SU-DHL-6 (cell line): ENCODE measurements at regions not wholly inside any gene's neighbourhood (a gene's known extent, or its start where the extent isn't known, plus 50 kb on each side); places are given as distances from the start of the nearest gene placed in this dataset.

ENCODE experiments used
- EZH2phosphoT487 ChIP-seq: fragments of 200-600 bp; sonication (generic), shearing (Covaris generic); conservative IDR thresholded peaks from 2 replicates; pipeline ENCODE4 v1.6.1; 2018; ENCODE audit warnings: mild to moderate bottlenecking, antibody characterized with exemption, low read length, moderate library complexity, mixed read lengths
- TF ChIP-seq, protein P1 (sequence below): fragments of 200-600 bp; sonication (generic); IDR thresholded peaks from one replicate; pipeline ENCODE4 v1.5.1; 2017; ENCODE audit warnings: antibody characterized with exemption, mild to moderate bottlenecking, low read length, moderate library complexity; ENCODE audit not compliant: insufficient read depth, poor library complexity, severe bottlenecking

DNA sequence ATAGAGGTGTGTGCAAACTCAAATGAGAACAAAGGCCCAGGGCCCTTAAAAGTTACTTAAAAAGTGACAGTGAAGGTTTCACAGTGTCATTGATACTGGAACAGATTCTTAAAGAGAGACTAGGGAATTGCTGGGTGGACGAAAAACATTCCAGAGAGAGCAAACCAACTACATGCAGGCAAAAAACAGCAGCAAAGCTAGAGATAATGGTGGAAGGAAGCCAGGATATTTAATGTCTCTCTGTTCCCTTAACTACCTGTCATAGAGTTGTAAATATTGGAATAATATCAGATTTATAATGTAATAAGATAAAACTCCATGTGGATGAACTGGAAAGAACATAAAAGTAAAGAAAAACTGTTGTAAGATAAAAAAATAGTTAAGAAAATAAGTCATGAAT is 508.6 kb downstream of the TAF11L14 start:
- TF ChIP-seq, protein P1, sequence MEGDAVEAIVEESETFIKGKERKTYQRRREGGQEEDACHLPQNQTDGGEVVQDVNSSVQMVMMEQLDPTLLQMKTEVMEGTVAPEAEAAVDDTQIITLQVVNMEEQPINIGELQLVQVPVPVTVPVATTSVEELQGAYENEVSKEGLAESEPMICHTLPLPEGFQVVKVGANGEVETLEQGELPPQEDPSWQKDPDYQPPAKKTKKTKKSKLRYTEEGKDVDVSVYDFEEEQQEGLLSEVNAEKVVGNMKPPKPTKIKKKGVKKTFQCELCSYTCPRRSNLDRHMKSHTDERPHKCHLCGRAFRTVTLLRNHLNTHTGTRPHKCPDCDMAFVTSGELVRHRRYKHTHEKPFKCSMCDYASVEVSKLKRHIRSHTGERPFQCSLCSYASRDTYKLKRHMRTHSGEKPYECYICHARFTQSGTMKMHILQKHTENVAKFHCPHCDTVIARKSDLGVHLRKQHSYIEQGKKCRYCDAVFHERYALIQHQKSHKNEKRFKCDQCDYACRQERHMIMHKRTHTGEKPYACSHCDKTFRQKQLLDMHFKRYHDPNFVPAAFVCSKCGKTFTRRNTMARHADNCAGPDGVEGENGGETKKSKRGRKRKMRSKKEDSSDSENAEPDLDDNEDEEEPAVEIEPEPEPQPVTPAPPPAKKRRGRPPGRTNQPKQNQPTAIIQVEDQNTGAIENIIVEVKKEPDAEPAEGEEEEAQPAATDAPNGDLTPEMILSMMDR: no peak
- no peak for TF ChIP-seq EZH2phosphoT487
